ENCODE measurements at regions not wholly inside any gene's neighbourhood (a gene's known extent, or its start where the extent isn't known, plus 50 kb on each side); places are given as distances from the start of the nearest gene placed in this dataset.

GRCh38 chr1:233790662-233791371 is 113.7 kb upstream of the SLC35F3 start:
- TF ChIP-seq, protein P1, sequence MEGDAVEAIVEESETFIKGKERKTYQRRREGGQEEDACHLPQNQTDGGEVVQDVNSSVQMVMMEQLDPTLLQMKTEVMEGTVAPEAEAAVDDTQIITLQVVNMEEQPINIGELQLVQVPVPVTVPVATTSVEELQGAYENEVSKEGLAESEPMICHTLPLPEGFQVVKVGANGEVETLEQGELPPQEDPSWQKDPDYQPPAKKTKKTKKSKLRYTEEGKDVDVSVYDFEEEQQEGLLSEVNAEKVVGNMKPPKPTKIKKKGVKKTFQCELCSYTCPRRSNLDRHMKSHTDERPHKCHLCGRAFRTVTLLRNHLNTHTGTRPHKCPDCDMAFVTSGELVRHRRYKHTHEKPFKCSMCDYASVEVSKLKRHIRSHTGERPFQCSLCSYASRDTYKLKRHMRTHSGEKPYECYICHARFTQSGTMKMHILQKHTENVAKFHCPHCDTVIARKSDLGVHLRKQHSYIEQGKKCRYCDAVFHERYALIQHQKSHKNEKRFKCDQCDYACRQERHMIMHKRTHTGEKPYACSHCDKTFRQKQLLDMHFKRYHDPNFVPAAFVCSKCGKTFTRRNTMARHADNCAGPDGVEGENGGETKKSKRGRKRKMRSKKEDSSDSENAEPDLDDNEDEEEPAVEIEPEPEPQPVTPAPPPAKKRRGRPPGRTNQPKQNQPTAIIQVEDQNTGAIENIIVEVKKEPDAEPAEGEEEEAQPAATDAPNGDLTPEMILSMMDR (IDR thresholded peaks at IDR 0.05): peak; percentile 52 to 81
- TF ChIP-seq POLR2A (IDR thresholded peaks at IDR 0.05): no peak

All from suprapubic skin (tissue), 3 donors.